ENCODE measurements at regions not wholly inside any gene's neighbourhood (a gene's known extent, or its start where the extent isn't known, plus 50 kb on each side); places are given as distances from the start of the nearest gene placed in this dataset.

GRCh38 chr9:81150016-81150625 is 539.2 kb downstream of the TLE1 start:
- no peak for DNase-seq
- no peaks in the 10 kb centered on the region for H4K20me1 ChIP-seq (ENCODE audit: insufficient read depth, low read length)
- no peaks in the 10 kb centered on the region for H3K79me2 ChIP-seq (ENCODE audit: low read length)
- H3K36me3 ChIP-seq (replicated peaks; ENCODE audit: insufficient read depth, low read length), result no peaks in the 10 kb centered on the region
- no peaks in the 10 kb centered on the region for H3K9me3 ChIP-seq (replicated peaks; ENCODE audit: insufficient read depth, low read length)
- H2AFZ ChIP-seq (ENCODE audit: low read length), result no peak overlapping the region
- TF ChIP-seq, protein P1, sequence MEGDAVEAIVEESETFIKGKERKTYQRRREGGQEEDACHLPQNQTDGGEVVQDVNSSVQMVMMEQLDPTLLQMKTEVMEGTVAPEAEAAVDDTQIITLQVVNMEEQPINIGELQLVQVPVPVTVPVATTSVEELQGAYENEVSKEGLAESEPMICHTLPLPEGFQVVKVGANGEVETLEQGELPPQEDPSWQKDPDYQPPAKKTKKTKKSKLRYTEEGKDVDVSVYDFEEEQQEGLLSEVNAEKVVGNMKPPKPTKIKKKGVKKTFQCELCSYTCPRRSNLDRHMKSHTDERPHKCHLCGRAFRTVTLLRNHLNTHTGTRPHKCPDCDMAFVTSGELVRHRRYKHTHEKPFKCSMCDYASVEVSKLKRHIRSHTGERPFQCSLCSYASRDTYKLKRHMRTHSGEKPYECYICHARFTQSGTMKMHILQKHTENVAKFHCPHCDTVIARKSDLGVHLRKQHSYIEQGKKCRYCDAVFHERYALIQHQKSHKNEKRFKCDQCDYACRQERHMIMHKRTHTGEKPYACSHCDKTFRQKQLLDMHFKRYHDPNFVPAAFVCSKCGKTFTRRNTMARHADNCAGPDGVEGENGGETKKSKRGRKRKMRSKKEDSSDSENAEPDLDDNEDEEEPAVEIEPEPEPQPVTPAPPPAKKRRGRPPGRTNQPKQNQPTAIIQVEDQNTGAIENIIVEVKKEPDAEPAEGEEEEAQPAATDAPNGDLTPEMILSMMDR (IDR thresholded peaks at IDR 0.05; ENCODE audit: low read length), result no peak
- TF ChIP-seq EZH2phosphoT487 (IDR thresholded peaks at IDR 0.05; ENCODE audit: low read length) (no peak), EZH2 (optimal IDR thresholded peaks at IDR 0.05; ENCODE audit: low read depth, low read length) (no peak)
- no peaks in the 10 kb centered on the region for H3K9me2 ChIP-seq (replicated peaks; ENCODE audit: insufficient read depth, low read length)
- H3K4me3 ChIP-seq (ENCODE audit: low read length), result no peak overlapping the region
- H3K4me1 ChIP-seq (ENCODE audit: low read length), result no peaks in the 10 kb centered on the region
- H3K4me2 ChIP-seq (ENCODE audit: low read depth, low read length), result no peak overlapping the region
- H3K9ac ChIP-seq (ENCODE audit: low read length), result no peak overlapping the region
- H3F3A ChIP-seq (ENCODE audit: insufficient read depth, low read length), result no peaks in the 10 kb centered on the region
- H3K27ac ChIP-seq (ENCODE audit: low read length), result no peak overlapping the region
- no peaks in the 10 kb centered on the region for H3K27me3 ChIP-seq (replicated peaks; ENCODE audit: insufficient read depth, low read length)

- Histone ChIP-seq H3K79me2 (ENCODE audit: low read length) (no peaks in the 10 kb centered on the region), H3K36me3 (replicated peaks; ENCODE audit: insufficient read depth, low read length) (no peaks in the 10 kb centered on the region), H4K20me1 (ENCODE audit: insufficient read depth, low read length) (no peaks in the 10 kb centered on the region), H3K4me3 (ENCODE audit: low read length) (no peak overlapping the region), H3K27ac (ENCODE audit: low read length) (no peak overlapping the region), H3K9me3 (replicated peaks; ENCODE audit: insufficient read depth, low read length) (no peaks in the 10 kb centered on the region), H3K4me1 (ENCODE audit: low read length) (no peaks in the 10 kb centered on the region), H3K27me3 (replicated peaks; ENCODE audit: insufficient read depth, low read length) (no peaks in the 10 kb centered on the region), H3F3A (ENCODE audit: insufficient read depth, low read length) (no peaks in the 10 kb centered on the region), H2AFZ (ENCODE audit: low read length) (no peak overlapping the region), H3K9me2 (replicated peaks; ENCODE audit: insufficient read depth, low read length) (no peaks in the 10 kb centered on the region), H3K9ac (ENCODE audit: low read length) (no peak overlapping the region), H3K4me2 (ENCODE audit: low read depth, low read length) (no peak overlapping the region)
- DNase-seq, result no peak
- TF ChIP-seq EZH2phosphoT487 (IDR thresholded peaks at IDR 0.05; ENCODE audit: low read length) (no peak), EZH2 (optimal IDR thresholded peaks at IDR 0.05; ENCODE audit: low read depth, low read length) (no peak)
- TF ChIP-seq, protein P1 (IDR thresholded peaks at IDR 0.05; ENCODE audit: low read length), result no peak
Measured at GRCh38 chr9:81146684-81147337, 542.5 kb downstream of the TLE1 start.

- no peaks in the 10 kb centered on the region for H3K9me2 ChIP-seq (replicated peaks; ENCODE audit: insufficient read depth, low read length)
- H3K4me3 ChIP-seq (ENCODE audit: low read length), result no peak overlapping the region
- H3K36me3 ChIP-seq (replicated peaks; ENCODE audit: insufficient read depth, low read length), result no peaks in the 10 kb centered on the region
- TF ChIP-seq EZH2 (optimal IDR thresholded peaks at IDR 0.05; ENCODE audit: low read depth, low read length), result no peak
- no peak for TF ChIP-seq EZH2phosphoT487 (IDR thresholded peaks at IDR 0.05; ENCODE audit: low read length)
- TF ChIP-seq, protein P1 (IDR thresholded peaks at IDR 0.05; ENCODE audit: low read length), result no peak
- H3K9ac ChIP-seq (ENCODE audit: low read length), result no peak overlapping the region
- DNase-seq, result no peak
- no peaks in the 10 kb centered on the region for H3K4me1 ChIP-seq (ENCODE audit: low read length)
- no peaks in the 10 kb centered on the region for H3F3A ChIP-seq (ENCODE audit: insufficient read depth, low read length)
- no peaks in the 10 kb centered on the region for H3K79me2 ChIP-seq (ENCODE audit: low read length)
- H3K27me3 ChIP-seq (replicated peaks; ENCODE audit: insufficient read depth, low read length), result no peaks in the 10 kb centered on the region
- no peak overlapping the region for H2AFZ ChIP-seq (ENCODE audit: low read length)
- no peaks in the 10 kb centered on the region for H4K20me1 ChIP-seq (ENCODE audit: insufficient read depth, low read length)
- H3K9me3 ChIP-seq (replicated peaks; ENCODE audit: insufficient read depth, low read length), result no peaks in the 10 kb centered on the region
- H3K27ac ChIP-seq (ENCODE audit: low read length), result no peak overlapping the region
- no peak overlapping the region for H3K4me2 ChIP-seq (ENCODE audit: low read depth, low read length)
Measured at GRCh38 chr9:81146241-81146640, 543.1 kb downstream of the TLE1 start.
